ENCODE measurements at regions not wholly inside any gene's neighbourhood (a gene's known extent, or its start where the extent isn't known, plus 50 kb on each side); places are given as distances from the start of the nearest gene placed in this dataset.

- DNase-seq (no peak), ATAC-seq (no peak)
- Histone ChIP-seq H3K9me2 (replicated peaks; ENCODE audit: low read length) (no peaks in the 10 kb centered on the region), H3K4me2 (ENCODE audit: low read length) (no peak overlapping the region), H3K4me1 (ENCODE audit: insufficient read depth, low read length) (no peaks in the 10 kb centered on the region), H3K9ac (ENCODE audit: low read length) (no peak overlapping the region), H2AFZ (ENCODE audit: low read length) (no peak overlapping the region), H3K36me3 (ENCODE audit: low read depth, low read length) (no peaks in the 10 kb centered on the region), H3K9me3 (ENCODE audit: low read length) (no peaks in the 10 kb centered on the region), H4K20me1 (ENCODE audit: low read length) (no peaks in the 10 kb centered on the region), H3K79me2 (ENCODE audit: low read length) (0 out of 2 replicates have a peak, but pooled peaks cover 9% of the 10 kb centered on the region), H3K27me3 (ENCODE audit: low read length) (no peaks in the 10 kb centered on the region), H3F3A (ENCODE audit: low read length, unreplicated experiment) (no peaks in the 10 kb centered on the region), H3K4me3 (ENCODE audit: low read length) (no peak overlapping the region), H3K27ac (ENCODE audit: low read length) (no peak overlapping the region)
- TF ChIP-seq EZH2phosphoT487 (IDR thresholded peaks at IDR 0.05; ENCODE audit: borderline replicate concordance, low read length) (no peak), EZH2 (IDR thresholded peaks at IDR 0.05; ENCODE audit: low read length, unreplicated experiment) (no peak), CTCF (conservative IDR thresholded peaks at IDR 0.05; ENCODE audit: low read depth, low read length) (no peak)
- POLR2A ChIA-PET (ENCODE audit: unreplicated experiment) = no interaction called here
- BruUV-seq (replicated peaks) = no TSS peak
- CTCF ChIA-PET = no interaction called here
- intact Hi-C loops (cut with micrococcal nuclease) = no loop called here
These were observed 69.7 kb upstream of the ABL1 start for GRCh38 chr9:130765137-130766020.

DNA sequence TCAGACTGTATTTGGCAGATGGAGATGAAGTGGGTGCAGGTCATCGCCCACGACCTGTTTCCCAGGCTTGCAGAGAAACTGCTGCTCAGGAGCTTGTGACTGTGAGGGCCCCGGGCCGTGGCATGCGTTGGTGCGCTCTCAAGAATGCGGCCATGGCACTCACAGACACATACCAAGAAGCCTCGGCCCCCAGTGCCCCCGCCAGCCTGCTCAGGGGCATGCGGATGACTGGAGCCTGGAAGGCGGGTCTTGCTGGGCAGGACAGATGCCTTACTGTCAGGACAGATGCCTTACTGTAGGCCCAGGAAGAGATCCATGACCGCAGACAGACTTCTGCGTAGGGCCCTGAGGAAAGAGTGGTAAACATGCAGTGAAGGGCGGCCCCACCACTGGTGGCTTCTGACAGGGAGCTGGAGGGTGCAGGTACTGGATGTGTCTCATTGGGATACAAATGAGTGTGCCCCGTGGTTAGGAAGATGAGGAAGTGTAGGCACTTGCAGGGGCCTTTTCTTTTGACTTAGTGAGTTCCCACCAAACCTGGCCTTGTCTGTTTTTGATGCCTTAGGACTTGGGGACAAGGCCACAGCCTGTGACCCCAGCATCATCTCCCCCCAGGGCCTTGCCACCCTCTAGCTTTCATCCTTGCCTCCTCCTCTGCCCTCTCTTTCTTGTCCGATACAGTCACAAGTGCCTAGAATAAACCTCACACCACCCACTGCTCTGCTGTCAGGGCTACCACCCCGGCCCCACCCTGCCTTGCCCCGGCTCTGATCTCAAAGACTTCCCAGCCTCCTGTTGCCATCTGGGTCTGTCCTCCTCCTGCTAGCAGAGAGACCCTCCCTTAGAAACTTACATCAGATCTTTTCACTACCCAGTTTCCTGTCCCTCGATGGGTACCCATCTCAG lies 68.8 kb upstream of the ABL1 start:
- Histone ChIP-seq H3K9ac (ENCODE audit: low read length) (no peak overlapping the region), H3K4me2 (ENCODE audit: low read length) (no peak overlapping the region), H3K4me3 (ENCODE audit: low read length) (no peak overlapping the region), H3F3A (ENCODE audit: low read length, unreplicated experiment) (no peaks in the 10 kb centered on the region), H3K4me1 (ENCODE audit: insufficient read depth, low read length) (no peaks in the 10 kb centered on the region), H3K27ac (ENCODE audit: low read length) (no peak overlapping the region), H3K9me3 (ENCODE audit: low read length) (no peaks in the 10 kb centered on the region), H4K20me1 (ENCODE audit: low read length) (no peaks in the 10 kb centered on the region), H3K79me2 (ENCODE audit: low read length) (0 out of 2 replicates have a peak, but pooled peaks cover 9% of the 10 kb centered on the region), H2AFZ (ENCODE audit: low read length) (no peak overlapping the region), H3K9me2 (replicated peaks; ENCODE audit: low read length) (no peaks in the 10 kb centered on the region), H3K27me3 (ENCODE audit: low read length) (no peaks in the 10 kb centered on the region), H3K36me3 (ENCODE audit: low read depth, low read length) (no peaks in the 10 kb centered on the region)
- no TSS peak for BruUV-seq (replicated peaks)
- DNase-seq = no peak
- intact Hi-C loops (cut with micrococcal nuclease) = no loop called here
- TF ChIP-seq CTCF (conservative IDR thresholded peaks at IDR 0.05; ENCODE audit: low read depth, low read length) (no peak), EZH2 (IDR thresholded peaks at IDR 0.05; ENCODE audit: low read length, unreplicated experiment) (no peak), EZH2phosphoT487 (IDR thresholded peaks at IDR 0.05; ENCODE audit: borderline replicate concordance, low read length) (no peak)
- ChIA-PET POLR2A (ENCODE audit: unreplicated experiment) (interaction anchor here (0.5 kb wide), 1 partner anchor 214 kb away, joined by 3 read pairs; no protein-coding TSS in a partner anchor), CTCF (no interaction called here)
- no peak for ATAC-seq

Measured in PC-3 (cell line).